A549 (cell line): ENCODE measurements at regions not wholly inside any gene's neighbourhood (a gene's known extent, or its start where the extent isn't known, plus 50 kb on each side); places are given as distances from the start of the nearest gene placed in this dataset.

Experiments
- ATAC-seq, 2 experiments: fragments of 200-7000 bp in 1 of 2; fragments of >200 bp in 1 of 2; cut with Nextera tagmentation in 1 of 2; cut with Tn5 transposase in 1 of 2; 3 replicates each; pipeline versions ENCODE4 v1.8.0 to v1.9.1; 2018 to 2020; ENCODE audit warnings: mild to moderate bottlenecking in 1 of 2, moderate library complexity in 1 of 2
- CTCF ChIA-PET: fragments of 300-600 bp; sonication (Branson Sonifier 250); formaldehyde crosslinking; extraction: SDS; loops from one replicate; lab custom pipeline; 2021; ENCODE audit warnings: antibody characterized with exemption, inconsistent platforms; lab: Yijun Ruan, JAX
- POLR2A ChIA-PET: fragments of 350-600 bp; formaldehyde crosslinking; extraction: SDS; loops from one replicate; lab custom pipeline; 2021; ENCODE audit warnings: antibody characterized with exemption, inconsistent platforms; lab: Yijun Ruan, JAX
- DNase-seq, 2 experiments: peaks; one replicate each; pipeline versions ENCODE4 v3.0.0 to v3.0.0-alpha.2; 2011 to 2016; ENCODE audit warnings: low read depth in 1 of 2, low spot score in 1 of 2
- FAIRE-seq: peaks from 2 replicates; lab custom pipeline; 2011; peaks lifted over from hg19 to GRCh38; lab: Jason Lieb, UNC
- H3K27ac ChIP-seq, 2 experiments: fragments of >200 bp; sonication (Bioruptor Twin); formaldehyde crosslinking; 3 replicates each; pipeline ENCODE4 v1.5.1; 2016 to 2017
- H3K4me1 ChIP-seq: fragments of >200 bp; sonication (Bioruptor Twin); formaldehyde crosslinking; 3 replicates; pipeline ENCODE4 v1.6.1; 2016
- H3K4me2 ChIP-seq: fragments of >200 bp; sonication (Bioruptor Twin); formaldehyde crosslinking; 3 replicates; pipeline ENCODE4 v1.6.1; 2016
- H3K4me3 ChIP-seq: fragments of >200 bp; sonication (Bioruptor Twin); formaldehyde crosslinking; 3 replicates; pipeline ENCODE4 v1.5.1; 2016
- H3K9me3 ChIP-seq: fragments of >200 bp; sonication (Bioruptor Twin); formaldehyde crosslinking; 3 replicates; pipeline ENCODE4 v1.6.1; 2016
- BHLHE40 ChIP-seq: IDR thresholded peaks from 2 replicates; pipeline ENCODE4 v1.6.1; 2012; ENCODE audit warnings: low read depth, low read length, inconsistent platforms
- CBX2 ChIP-seq: fragments of 200-600 bp; sonication (generic); IDR thresholded peaks from 2 replicates; pipeline ENCODE4 v1.6.1; 2016; ENCODE audit warnings: low read depth, mild to moderate bottlenecking, borderline replicate concordance
- CBX8 ChIP-seq: fragments of 200-600 bp; sonication (generic); IDR thresholded peaks from 2 replicates; pipeline ENCODE4 v1.6.1; 2016
- CEBPB ChIP-seq, 2 experiments: fragments of >200 bp in 1 of 2; sonication (Bioruptor Twin) in 1 of 2; formaldehyde crosslinking in 1 of 2; IDR thresholded peaks; 2 replicates each; pipeline ENCODE4 v1.6.1; 2012 to 2016
- CHD2 ChIP-seq: fragments of 150-350 bp; IDR thresholded peaks from 2 replicates; pipeline ENCODE4 v1.6.1; 2014; ENCODE audit warnings: low read length; ENCODE audit not compliant: partially characterized antibody
- CHD4 ChIP-seq: fragments of 200-600 bp; sonication (generic); IDR thresholded peaks from 2 replicates; pipeline ENCODE4 v1.6.1; 2016; ENCODE audit warnings: antibody characterized with exemption, mild to moderate bottlenecking, borderline replicate concordance
- EHMT2 ChIP-seq: fragments of 200-600 bp; sonication (generic); IDR thresholded peaks from 2 replicates; pipeline ENCODE4 v1.6.1; 2016; ENCODE audit warnings: antibody characterized with exemption, low read depth, mild to moderate bottlenecking, moderate library complexity
- EP300 ChIP-seq, 2 experiments: fragments of >200 bp; sonication (Bioruptor Twin); formaldehyde crosslinking; IDR thresholded peaks; 2 replicates in 1 of 2; 3 replicates in 1 of 2; pipeline ENCODE4 v1.6.1; 2016 to 2017
- FOSB ChIP-seq: fragments of 250-450 bp; sonication (Bioruptor Pico); IDR thresholded peaks from 2 replicates; pipeline ENCODE4 v1.5.0; 2020; ENCODE audit warnings: mild to moderate bottlenecking, moderate library complexity
- FOSL2 ChIP-seq, 2 experiments: fragments of 450-650 bp in 1 of 2; fragments of >200 bp in 1 of 2; sonication (Bioruptor Twin) in 1 of 2; formaldehyde crosslinking; IDR thresholded peaks; 2 replicates each; pipeline versions ENCODE4 v1.5.0 to v1.6.1; 2016 to 2020; ENCODE audit warnings: mild to moderate bottlenecking in 1 of 2, moderate library complexity in 1 of 2
- FOXS1 ChIP-seq: fragments of 250-450 bp; sonication (Bioruptor Pico); IDR thresholded peaks from 2 replicates; pipeline ENCODE4 v1.5.0; 2020; ENCODE audit warnings: mild to moderate bottlenecking, moderate library complexity
- GATA3 ChIP-seq: IDR thresholded peaks from 2 replicates; pipeline ENCODE4 v1.6.1; 2012; ENCODE audit warnings: borderline replicate concordance
- HEYL ChIP-seq: fragments of 250-450 bp; sonication (Bioruptor Pico); IDR thresholded peaks from 2 replicates; pipeline ENCODE4 v1.8.0; 2021; ENCODE audit warnings: mild to moderate bottlenecking, moderate library complexity
- HOXA7 ChIP-seq: fragments of 250-450 bp; sonication (Bioruptor Pico); IDR thresholded peaks from 2 replicates; pipeline ENCODE4 v1.5.0; 2020; ENCODE audit warnings: mild to moderate bottlenecking, moderate library complexity
- HOXB13 ChIP-seq: fragments of 250-450 bp; sonication (Bioruptor Pico); IDR thresholded peaks from 2 replicates; pipeline ENCODE4 v1.5.0; 2020; ENCODE audit warnings: low read depth, mild to moderate bottlenecking, moderate library complexity
- HOXB5 ChIP-seq: fragments of 250-450 bp; sonication (Bioruptor Pico); IDR thresholded peaks from 2 replicates; pipeline ENCODE4 v1.5.0; 2020; ENCODE audit warnings: mild to moderate bottlenecking, moderate library complexity
- JUN ChIP-seq, 2 experiments: fragments of >200 bp; sonication (Bioruptor Twin); formaldehyde crosslinking; IDR thresholded peaks; 2 replicates in 1 of 2; 3 replicates in 1 of 2; pipeline ENCODE4 v1.6.1; 2016 to 2017
- KDM1A ChIP-seq: fragments of 200-600 bp; sonication (generic); IDR thresholded peaks from 2 replicates; pipeline ENCODE4 v1.6.1; 2016; ENCODE audit warnings: low read depth, mild to moderate bottlenecking
- MAZ ChIP-seq: fragments of 150-350 bp; IDR thresholded peaks from 2 replicates; pipeline ENCODE4 v1.6.1; 2014; ENCODE audit warnings: antibody characterized with exemption, low read depth, low read length, borderline replicate concordance
- NFE2L2 ChIP-seq: fragments of 150-350 bp; conservative IDR thresholded peaks from 2 replicates; pipeline ENCODE4 v1.6.1; 2014; ENCODE audit warnings: low read length
- NPAS2 ChIP-seq: fragments of 250-450 bp; sonication (Bioruptor Pico); IDR thresholded peaks from 2 replicates; pipeline ENCODE4 v1.8.0; 2022; ENCODE audit warnings: mild to moderate bottlenecking, moderate library complexity, borderline replicate concordance
- NR3C1 ChIP-seq: fragments of >200 bp; sonication (Bioruptor Twin); formaldehyde crosslinking; IDR thresholded peaks from 3 replicates; pipeline ENCODE4 v1.6.1; 2017
- PHF8 ChIP-seq: fragments of 200-600 bp; sonication (generic); IDR thresholded peaks from 2 replicates; pipeline ENCODE4 v1.6.1; 2016; ENCODE audit warnings: low read depth, mild to moderate bottlenecking, antibody characterized with exemption, moderate library complexity, borderline replicate concordance
- POLR2A ChIP-seq: IDR thresholded peaks from 2 replicates; pipeline ENCODE4 v1.6.1; 2012; ENCODE audit warnings: mild to moderate bottlenecking, low read length
- POLR2AphosphoS2 ChIP-seq: conservative IDR thresholded peaks from 2 replicates; pipeline ENCODE4 v1.6.1; 2012; ENCODE audit warnings: low read length, improper control_type of control experiment, inconsistent platforms
- RAD21 ChIP-seq, 2 experiments: fragments of >200 bp in 1 of 2; sonication (Bioruptor Twin) in 1 of 2; formaldehyde crosslinking in 1 of 2; IDR thresholded peaks in 1 of 2; conservative IDR thresholded peaks in 1 of 2; 2 replicates in 1 of 2; 3 replicates in 1 of 2; pipeline ENCODE4 v1.6.1; 2012 to 2018; ENCODE audit warnings: inconsistent platforms in 1 of 2
- RARB ChIP-seq: fragments of 250-450 bp; sonication (Bioruptor Pico); IDR thresholded peaks from 2 replicates; pipeline ENCODE4 v1.8.0; 2021; ENCODE audit warnings: mild to moderate bottlenecking, moderate library complexity
- RFX5 ChIP-seq: fragments of 450-650 bp; IDR thresholded peaks from 2 replicates; pipeline ENCODE4 v1.7.1; 2014; ENCODE audit warnings: antibody characterized with exemption, mild to moderate bottlenecking, moderate library complexity
- TP53 ChIP-seq: fragments of 250-450 bp; sonication (Bioruptor Pico); IDR thresholded peaks from 2 replicates; pipeline ENCODE4 v1.5.0; 2021; ENCODE audit warnings: mild to moderate bottlenecking, moderate library complexity
- ZFP36 ChIP-seq: fragments of 450-650 bp; IDR thresholded peaks from 2 replicates; pipeline ENCODE4 v1.6.1; 2014; ENCODE audit warnings: borderline replicate concordance; ENCODE audit not compliant: partially characterized antibody
- ZNF302 ChIP-seq: fragments of 250-450 bp; sonication (Bioruptor Pico); IDR thresholded peaks from 2 replicates; pipeline ENCODE4 v1.9.0; 2021; ENCODE audit warnings: inconsistent platforms, mild to moderate bottlenecking, moderate library complexity
- WGBS: methylation state at CpG from one replicate; pipeline ENCODE4 v1.1.6; 2017; ENCODE audit errors: missing lambda C conversion rate; 5-methylcytosine and 5-hydroxymethylcytosine counted together
- TF ChIP-seq, protein P1 (sequence below): fragments of 450-650 bp; IDR thresholded peaks from 2 replicates; pipeline ENCODE4 v1.6.1; 2014; ENCODE audit warnings: antibody characterized with exemption
- TF ChIP-seq, protein P2 (sequence below): IDR thresholded peaks from 2 replicates; pipeline ENCODE4 v1.6.1; 2012

DNA sequence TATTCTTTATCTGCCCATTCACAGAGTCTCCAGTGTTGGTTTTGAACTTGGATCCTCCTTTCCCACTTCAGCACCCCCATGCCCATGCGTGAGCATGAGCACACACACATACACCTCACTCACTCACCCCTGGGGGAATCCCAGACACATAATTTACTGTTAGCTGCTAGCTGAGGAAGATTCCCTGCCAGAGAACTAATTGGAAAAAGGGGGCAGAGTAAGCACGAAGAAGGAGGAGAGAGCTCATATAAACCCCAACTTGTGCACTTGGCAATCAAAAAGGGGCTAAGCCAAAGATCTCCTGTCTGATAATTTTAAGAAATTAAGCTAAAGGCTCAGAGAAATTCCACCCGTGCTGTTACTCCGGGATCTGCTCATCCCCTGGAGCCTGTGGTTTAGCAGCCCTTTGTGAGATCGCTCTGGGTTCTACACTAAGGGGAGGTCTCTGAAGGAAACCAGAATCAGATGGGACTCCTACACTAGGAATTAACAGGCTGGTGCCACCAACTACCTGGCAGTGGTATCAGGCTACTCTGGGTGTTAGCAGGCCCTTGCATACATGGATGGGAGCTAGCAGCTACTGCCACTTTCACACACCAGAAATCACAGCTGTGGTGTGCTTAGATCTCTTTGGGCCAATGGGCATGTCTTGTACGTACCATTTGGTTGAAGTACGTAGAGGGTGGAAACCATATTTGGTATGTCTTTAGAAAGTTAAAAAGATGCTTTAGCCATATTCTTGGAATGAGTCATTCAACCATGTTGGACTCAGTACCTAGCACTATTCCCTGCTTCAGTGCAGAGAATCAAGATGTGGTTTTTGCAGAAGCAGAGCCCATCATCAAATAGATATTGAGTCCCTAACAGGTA, 95.6 kb upstream of the SLC14A2 start:
- H3K4me2 ChIP-seq = no peak overlapping the region
- H3K4me1 ChIP-seq = no peaks in the 10 kb centered on the region
- TF ChIP-seq POLR2A (no peak), RARB (CRISPR knock-in tag) (no peak), POLR2AphosphoS2 (no peak), ZNF302 (no peak), HEYL (no peak), BHLHE40 (no peak), HOXB13 (CRISPR knock-in tag) (no peak), NR3C1 (no peak), RFX5 (no peak), RAD21 (conservative IDR thresholded peaks at IDR 0.05 in 1 of 2, IDR thresholded peaks at IDR 0.05 in 1 of 2) (no peak), FOSB (no peak), EP300 (IDR thresholded peaks at IDR 0.05) (no peak), CBX2 (no peak), HOXA7 (CRISPR knock-in tag) (no peak), FOSL2 (IDR thresholded peaks at IDR 0.05) (no peak), FOSL2 (CRISPR knock-in tag; IDR thresholded peaks at IDR 0.05) (no peak), CHD4 (no peak), HOXB5 (CRISPR knock-in tag) (no peak)
- WGBS = 18% methylated on average over 7 of the region's 7 CpGs
- no peak for ATAC-seq
- ChIA-PET POLR2A (no interaction called here), CTCF (no interaction called here)
- no peaks in the 10 kb centered on the region for H3K9me3 ChIP-seq
- DNase-seq = no peak
- no peak overlapping the region for H3K27ac ChIP-seq
- no peak for FAIRE-seq
- H3K4me3 ChIP-seq = no peak overlapping the region

DNA sequence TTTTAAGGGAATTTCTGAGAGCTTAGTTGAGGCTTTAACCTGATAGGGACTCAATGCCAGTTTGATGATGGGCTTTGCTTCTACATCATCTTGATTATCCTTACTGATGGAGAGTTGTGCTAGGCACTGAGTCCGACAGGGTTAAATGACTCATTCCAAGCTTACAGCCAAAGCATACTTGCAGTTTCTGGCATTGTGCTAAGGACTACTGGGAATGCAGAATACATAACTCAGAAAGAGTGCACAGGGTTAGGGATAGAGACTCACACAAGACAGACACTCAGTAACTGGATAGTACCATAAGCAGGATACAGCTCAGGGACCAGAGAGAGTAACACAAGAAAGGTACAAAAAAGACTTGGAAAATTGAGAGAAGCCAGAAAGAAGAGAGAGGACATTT, 94.1 kb upstream of the SLC14A2 start:
- TF ChIP-seq MAZ (no peak), BHLHE40 (no peak), POLR2A (no peak), JUN (IDR thresholded peaks at IDR 0.05) (no peak), TP53 (CRISPR knock-in tag) (no peak), NFE2L2 (no peak), RAD21 (conservative IDR thresholded peaks at IDR 0.05 in 1 of 2, IDR thresholded peaks at IDR 0.05 in 1 of 2) (no peak), EHMT2 (no peak), CHD2 (no peak), CBX8 (no peak), KDM1A (no peak), EP300 (IDR thresholded peaks at IDR 0.05) (no peak)
- TF ChIP-seq, all 56 proteins: peak for 0
- CTCF ChIA-PET = no interaction called here
- Histone ChIP-seq H3K4me1 (no peaks in the 10 kb centered on the region), H3K4me2 (no peak overlapping the region), H3K27ac (no peak overlapping the region), H3K4me3 (no peak overlapping the region), H3K9me3 (no peaks in the 10 kb centered on the region)
- POLR2A ChIA-PET = no interaction called here
- 15% methylated on average over 1 of the region's 1 CpG for WGBS
- no peak for FAIRE-seq
- no peak for DNase-seq
- ATAC-seq = no peak

DNA sequence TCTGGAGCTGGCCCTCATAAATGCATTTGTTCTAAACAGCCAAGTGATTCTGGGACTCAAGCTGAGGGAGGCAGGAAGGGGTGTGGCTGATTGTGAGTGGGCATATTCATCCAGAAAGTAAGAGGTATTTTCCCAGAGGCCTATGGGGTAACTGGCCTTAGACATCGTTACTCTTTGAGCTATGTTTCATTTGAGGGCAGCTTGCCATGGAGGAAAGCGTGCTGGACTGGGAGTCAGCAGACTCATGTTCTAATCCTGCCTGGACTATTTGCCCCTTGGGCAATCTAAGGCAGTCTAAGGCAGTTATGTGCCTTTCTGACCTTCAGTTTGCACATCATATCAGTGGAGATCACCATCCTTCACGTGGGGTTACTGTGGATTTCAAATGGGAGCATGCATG, 93.5 kb upstream of the SLC14A2 start:
- FAIRE-seq (no peak), DNase-seq (no peak), ATAC-seq (no peak)
- 8% methylated on average over 3 of the region's 3 CpGs for WGBS
- H3K27ac ChIP-seq = no peak overlapping the region
- H3K4me1 ChIP-seq = no peaks in the 10 kb centered on the region
- ChIA-PET CTCF (no interaction called here), POLR2A (no interaction called here)
- H3K9me3 ChIP-seq = no peaks in the 10 kb centered on the region
- H3K4me3 ChIP-seq = no peak overlapping the region
- H3K4me2 ChIP-seq = no peak overlapping the region
- no peak for TF ChIP-seq PHF8
- no peak for TF ChIP-seq NPAS2 (CRISPR knock-in tag)
- TF ChIP-seq NFE2L2 = no peak
- no peak for TF ChIP-seq EHMT2
- TF ChIP-seq ZFP36 = no peak
- TF ChIP-seq, protein P1, sequence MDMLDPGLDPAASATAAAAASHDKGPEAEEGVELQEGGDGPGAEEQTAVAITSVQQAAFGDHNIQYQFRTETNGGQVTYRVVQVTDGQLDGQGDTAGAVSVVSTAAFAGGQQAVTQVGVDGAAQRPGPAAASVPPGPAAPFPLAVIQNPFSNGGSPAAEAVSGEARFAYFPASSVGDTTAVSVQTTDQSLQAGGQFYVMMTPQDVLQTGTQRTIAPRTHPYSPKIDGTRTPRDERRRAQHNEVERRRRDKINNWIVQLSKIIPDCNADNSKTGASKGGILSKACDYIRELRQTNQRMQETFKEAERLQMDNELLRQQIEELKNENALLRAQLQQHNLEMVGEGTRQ = no peak
- no peak for TF ChIP-seq GATA3
- no peak for TF ChIP-seq BHLHE40
- TF ChIP-seq ZNF302 = no peak
- TF ChIP-seq CEBPB (IDR thresholded peaks at IDR 0.05) = no peak
- TF ChIP-seq, protein P2, sequence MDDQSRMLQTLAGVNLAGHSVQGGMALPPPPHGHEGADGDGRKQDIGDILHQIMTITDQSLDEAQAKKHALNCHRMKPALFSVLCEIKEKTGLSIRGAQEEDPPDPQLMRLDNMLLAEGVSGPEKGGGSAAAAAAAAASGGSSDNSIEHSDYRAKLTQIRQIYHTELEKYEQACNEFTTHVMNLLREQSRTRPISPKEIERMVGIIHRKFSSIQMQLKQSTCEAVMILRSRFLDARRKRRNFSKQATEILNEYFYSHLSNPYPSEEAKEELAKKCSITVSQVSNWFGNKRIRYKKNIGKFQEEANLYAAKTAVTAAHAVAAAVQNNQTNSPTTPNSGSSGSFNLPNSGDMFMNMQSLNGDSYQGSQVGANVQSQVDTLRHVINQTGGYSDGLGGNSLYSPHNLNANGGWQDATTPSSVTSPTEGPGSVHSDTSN = no peak
- TF ChIP-seq FOXS1 (CRISPR knock-in tag) = no peak
